Ascending aorta (tissue), 2 donors: ENCODE measurements at regions not wholly inside any gene's neighbourhood (a gene's known extent, or its start where the extent isn't known, plus 50 kb on each side); places are given as distances from the start of the nearest gene placed in this dataset.
"Not testable (repeated sequence)": the region's sequence is repeated elsewhere in the genome, so short reads cannot be mapped to it uniquely, and the experiment has no call there.

Source experiments
- DNase-seq, 2 donors: peaks; one replicate each; pipeline ENCODE4 v3.0.0-alpha.2; 2019; ENCODE audit warnings: low spot score in 2 of 2
- H3K27ac ChIP-seq, 2 donors: fragments of 200-600 bp; sonication (generic); one replicate each; pipeline ENCODE4 v1.5.1; 2016 to 2017; ENCODE audit warnings: mild to moderate bottlenecking in 1 of 2
- H3K27me3 ChIP-seq: fragments of 200-600 bp; sonication (generic); one replicate; pipeline ENCODE4 v1.5.1; 2017
- H3K36me3 ChIP-seq, 2 donors: fragments of 200-600 bp; sonication (generic); one replicate each; pipeline ENCODE4 v1.5.1; 2016
- H3K4me1 ChIP-seq, 2 donors: fragments of 200-600 bp; sonication (generic); one replicate each; pipeline ENCODE4 v1.5.1; 2016 to 2017; ENCODE audit warnings: mild to moderate bottlenecking in 1 of 2
- H3K4me3 ChIP-seq, 2 donors: fragments of 200-600 bp; sonication (generic); one replicate each; pipeline ENCODE4 v1.5.1; 2016 to 2017; ENCODE audit warnings: mild to moderate bottlenecking in 1 of 2
- H3K9me3 ChIP-seq, 2 donors: fragments of 200-600 bp; sonication (generic); one replicate each; pipeline ENCODE4 v1.5.1; 2016
- intact Hi-C: fragments of 100-400 bp; cut with DNase I; formaldehyde crosslinking; loops from one replicate; pipeline ENCODE4 v1.15.1; 2023
- TF ChIP-seq, protein P1 (sequence below), 3 experiments: fragments of 200-600 bp in 2 of 3; fragments of 450-650 bp in 1 of 3; sonication (generic) in 2 of 3; IDR thresholded peaks; one replicate each; pipeline ENCODE4 v1.5.1; 2016 to 2019; ENCODE audit warnings: antibody characterized with exemption in 3 of 3, mild to moderate bottlenecking in 1 of 3, moderate library complexity in 1 of 3

DNA sequence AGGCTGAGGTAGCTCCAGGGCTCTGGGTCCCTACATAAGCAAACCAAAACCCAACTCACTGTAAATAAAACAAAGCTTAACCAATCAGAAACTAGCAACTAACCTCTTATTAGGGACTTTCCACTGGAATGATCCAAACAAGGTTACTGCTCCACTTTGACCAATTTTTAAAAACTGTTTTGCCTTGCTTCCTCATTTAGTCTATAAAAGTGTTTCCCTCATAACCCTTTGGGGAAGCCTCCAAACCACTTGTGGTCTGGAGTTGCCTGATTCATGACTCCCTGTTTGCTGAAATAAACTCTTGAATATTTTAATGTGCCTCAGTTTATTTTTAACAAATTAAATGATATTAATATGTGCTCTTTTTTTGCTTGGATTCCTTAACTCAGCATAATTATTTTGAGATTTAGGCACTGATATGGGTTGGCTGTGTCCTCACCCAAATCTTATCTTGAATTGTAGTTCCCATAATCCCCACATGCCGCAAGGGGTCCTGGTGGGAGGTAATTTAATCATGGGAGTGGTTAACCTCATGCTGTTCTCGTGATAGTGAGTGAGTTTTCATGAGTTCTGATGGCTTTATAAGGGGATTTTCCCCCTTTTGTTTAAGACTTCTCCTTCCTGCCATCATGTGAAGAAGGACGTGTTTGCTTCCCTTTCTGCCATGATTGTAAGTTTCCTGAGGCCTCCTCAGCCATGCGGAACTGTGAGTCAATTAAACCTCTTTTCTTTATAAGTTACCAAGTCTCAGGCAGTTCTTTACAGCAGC, 90.6 kb downstream of the CD200R1L start:
- H3K36me3 ChIP-seq, result no peaks in the 10 kb centered on the region
- H3K27ac ChIP-seq, result no peak overlapping the region
- intact Hi-C loops, result no loop called here
- H3K9me3 ChIP-seq, result no peaks in the 10 kb centered on the region
- no peak overlapping the region for H3K4me3 ChIP-seq
- H3K4me1 ChIP-seq, result no peaks in the 10 kb centered on the region
- TF ChIP-seq, protein P1, sequence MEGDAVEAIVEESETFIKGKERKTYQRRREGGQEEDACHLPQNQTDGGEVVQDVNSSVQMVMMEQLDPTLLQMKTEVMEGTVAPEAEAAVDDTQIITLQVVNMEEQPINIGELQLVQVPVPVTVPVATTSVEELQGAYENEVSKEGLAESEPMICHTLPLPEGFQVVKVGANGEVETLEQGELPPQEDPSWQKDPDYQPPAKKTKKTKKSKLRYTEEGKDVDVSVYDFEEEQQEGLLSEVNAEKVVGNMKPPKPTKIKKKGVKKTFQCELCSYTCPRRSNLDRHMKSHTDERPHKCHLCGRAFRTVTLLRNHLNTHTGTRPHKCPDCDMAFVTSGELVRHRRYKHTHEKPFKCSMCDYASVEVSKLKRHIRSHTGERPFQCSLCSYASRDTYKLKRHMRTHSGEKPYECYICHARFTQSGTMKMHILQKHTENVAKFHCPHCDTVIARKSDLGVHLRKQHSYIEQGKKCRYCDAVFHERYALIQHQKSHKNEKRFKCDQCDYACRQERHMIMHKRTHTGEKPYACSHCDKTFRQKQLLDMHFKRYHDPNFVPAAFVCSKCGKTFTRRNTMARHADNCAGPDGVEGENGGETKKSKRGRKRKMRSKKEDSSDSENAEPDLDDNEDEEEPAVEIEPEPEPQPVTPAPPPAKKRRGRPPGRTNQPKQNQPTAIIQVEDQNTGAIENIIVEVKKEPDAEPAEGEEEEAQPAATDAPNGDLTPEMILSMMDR (IDR thresholded peaks at IDR 0.05), result no peak
- no peaks in the 10 kb centered on the region for H3K27me3 ChIP-seq
- no peak for DNase-seq

DNA sequence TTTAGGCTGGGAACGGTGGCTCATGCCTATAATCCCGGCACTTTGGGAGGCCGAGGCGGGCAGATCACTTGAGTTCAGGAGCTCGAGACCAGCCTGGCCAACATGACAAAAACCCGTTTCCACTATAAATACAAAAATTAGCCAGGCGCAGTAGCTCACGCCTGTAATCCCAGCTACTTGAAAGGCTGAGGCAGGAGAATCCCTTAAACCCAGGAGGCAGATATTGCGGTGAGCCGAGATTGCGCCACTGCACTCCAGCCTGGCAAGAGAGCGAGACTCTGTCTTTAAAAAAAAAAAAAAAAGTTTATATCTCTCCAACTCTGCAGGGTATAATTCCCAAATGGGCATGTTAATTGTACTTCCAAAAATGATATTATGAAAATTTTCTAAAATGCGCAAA, 91.6 kb downstream of the CD200R1L start:
- H3K36me3 ChIP-seq, H3K4me3 ChIP-seq, H3K9me3 ChIP-seq, intact Hi-C loops, H3K4me1 ChIP-seq, H3K27me3 ChIP-seq, H3K27ac ChIP-seq, DNase-seq: not testable (repeated sequence)

DNA sequence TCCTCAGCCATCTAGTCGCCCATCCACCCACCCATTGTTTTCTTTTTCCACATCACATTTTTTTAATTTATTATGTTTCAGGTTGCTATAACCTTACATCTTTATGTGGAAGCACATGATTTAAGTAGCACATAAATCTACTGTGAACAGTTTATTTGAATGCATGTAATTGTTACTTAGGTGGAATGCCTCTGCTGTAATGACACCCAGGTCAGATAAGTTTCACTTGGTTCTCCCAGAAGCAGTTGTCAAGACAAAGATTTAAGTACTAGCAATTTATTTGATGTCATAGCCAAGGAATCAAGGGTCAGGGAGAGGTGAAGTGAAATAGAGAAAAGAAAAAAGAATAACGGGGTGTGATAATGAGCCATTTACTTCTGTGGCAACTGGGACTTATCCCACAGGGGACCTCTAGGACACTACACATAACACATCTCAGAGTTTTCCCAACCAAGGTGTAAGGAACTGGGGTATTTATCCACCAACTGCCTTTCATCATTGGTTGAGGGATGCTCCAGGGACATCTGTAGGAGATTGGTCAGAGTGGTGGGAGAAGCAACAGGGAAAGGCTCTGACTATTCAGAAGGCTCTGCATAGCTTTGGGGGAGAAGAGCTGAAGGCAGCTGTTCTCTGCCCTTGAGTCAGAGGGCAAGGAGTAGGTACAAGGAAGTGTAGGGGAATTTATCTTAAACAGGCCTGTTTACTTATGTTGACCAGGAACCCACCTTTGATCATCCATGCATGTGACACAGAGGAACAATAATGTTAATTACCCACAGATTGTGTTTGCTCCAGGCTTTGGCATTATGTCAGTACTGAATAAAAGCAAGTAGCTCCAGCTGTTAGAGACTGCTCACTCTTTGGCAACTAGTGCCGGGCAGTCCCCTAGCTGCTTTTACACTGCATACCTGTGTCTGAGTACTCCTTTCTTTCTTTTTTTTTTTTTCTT, 94.8 kb downstream of the CD200R1L start:
- Histone ChIP-seq H3K27me3 (no peaks in the 10 kb centered on the region), H3K36me3 (no peaks in the 10 kb centered on the region), H3K4me1 (no peaks in the 10 kb centered on the region), H3K4me3 (no peak overlapping the region), H3K9me3 (no peaks in the 10 kb centered on the region), H3K27ac (no peak overlapping the region)
- no peak for DNase-seq
- TF ChIP-seq, protein P1 (IDR thresholded peaks at IDR 0.05), result no peak
- intact Hi-C loops, result no loop called here

DNA sequence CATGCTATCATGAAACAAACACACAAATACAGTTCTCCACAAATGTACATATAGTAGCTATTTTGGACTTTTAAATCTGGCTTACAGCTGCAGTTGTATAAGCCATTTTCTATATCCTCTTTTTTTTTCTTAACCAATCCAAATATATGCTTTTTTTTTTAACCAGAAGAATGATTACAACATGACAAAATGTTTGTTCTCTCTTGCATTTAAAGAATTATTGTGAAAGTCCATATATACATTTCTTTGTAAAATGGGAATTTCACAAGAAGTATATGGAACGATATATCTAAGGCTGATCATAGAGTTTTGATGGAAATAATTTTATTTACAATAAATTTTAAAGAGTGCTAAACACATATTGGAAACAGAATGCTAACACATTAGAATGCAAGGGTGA, 95.6 kb downstream of the CD200R1L start:
- TF ChIP-seq, protein P1 (IDR thresholded peaks at IDR 0.05), result no peak
- intact Hi-C loops, result no loop called here
- H3K36me3 ChIP-seq, result no peaks in the 10 kb centered on the region
- H3K9me3 ChIP-seq, result no peaks in the 10 kb centered on the region
- DNase-seq, result no peak
- H3K4me1 ChIP-seq, result no peaks in the 10 kb centered on the region
- no peak overlapping the region for H3K27ac ChIP-seq
- no peaks in the 10 kb centered on the region for H3K27me3 ChIP-seq
- no peak overlapping the region for H3K4me3 ChIP-seq

DNA sequence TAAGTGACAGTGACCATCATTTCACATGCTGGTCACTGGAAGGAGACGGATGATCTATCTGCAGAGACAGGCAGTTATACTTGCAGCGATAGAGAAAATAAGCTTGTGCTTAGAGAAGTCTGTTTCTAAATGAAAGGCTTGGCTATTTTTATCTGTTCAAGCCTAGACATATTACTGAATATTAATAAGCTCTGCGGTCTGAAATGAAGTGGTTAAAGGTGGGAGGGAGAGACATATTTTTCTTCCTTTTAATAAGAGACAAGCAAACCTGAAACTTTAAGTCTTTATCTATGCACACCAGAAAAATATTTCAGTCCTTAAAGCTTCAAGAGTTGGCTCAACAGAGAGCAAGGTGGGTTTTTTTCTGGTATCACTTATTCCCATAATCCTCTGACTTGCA, 99.0 kb downstream of the CD200R1L start:
- no peaks in the 10 kb centered on the region for H3K9me3 ChIP-seq
- H3K27me3 ChIP-seq, result no peaks in the 10 kb centered on the region
- no peak for DNase-seq
- no peaks in the 10 kb centered on the region for H3K4me1 ChIP-seq
- no peak overlapping the region for H3K27ac ChIP-seq
- TF ChIP-seq, protein P1 (IDR thresholded peaks at IDR 0.05), result no peak
- intact Hi-C loops, result no loop called here
- H3K4me3 ChIP-seq, result no peak overlapping the region
- H3K36me3 ChIP-seq, result no peaks in the 10 kb centered on the region

DNA sequence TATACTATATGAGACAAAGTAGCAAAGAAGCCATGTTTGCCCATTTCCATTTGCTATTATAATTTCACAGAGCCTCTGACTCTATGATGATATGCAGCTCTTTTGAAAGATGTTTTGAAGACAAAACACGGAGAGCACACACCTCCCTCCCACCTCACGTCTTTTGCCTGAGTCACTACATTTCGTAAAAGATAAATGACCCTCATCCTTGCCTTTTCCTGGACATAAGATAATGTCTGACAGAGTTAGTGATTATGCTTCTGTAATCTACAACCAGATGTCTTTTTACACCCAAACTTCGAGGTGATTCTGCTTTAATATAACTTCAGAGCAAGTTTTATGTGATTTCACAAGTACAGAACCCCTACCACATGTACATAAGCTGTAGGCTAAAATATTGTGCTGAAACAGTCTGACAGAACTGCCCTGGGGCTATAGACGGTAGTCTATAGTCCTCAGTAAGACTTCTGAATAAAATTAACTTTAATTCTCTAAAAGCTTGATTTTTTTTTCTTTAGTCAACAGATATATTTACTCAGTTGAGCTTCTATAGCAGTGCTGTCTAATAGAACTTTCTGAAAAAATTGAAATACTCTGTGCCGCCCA, 99.9 kb downstream of the CD200R1L start:
- intact Hi-C loops, result no loop called here
- no peaks in the 10 kb centered on the region for H3K9me3 ChIP-seq
- no peak overlapping the region for H3K27ac ChIP-seq
- H3K36me3 ChIP-seq, result no peaks in the 10 kb centered on the region
- DNase-seq, result no peak
- no peak overlapping the region for H3K4me3 ChIP-seq
- H3K27me3 ChIP-seq, result no peaks in the 10 kb centered on the region
- TF ChIP-seq, protein P1 (IDR thresholded peaks at IDR 0.05), result no peak
- H3K4me1 ChIP-seq, result no peaks in the 10 kb centered on the region
